ENCODE measurements at regions not wholly inside any gene's neighbourhood (a gene's known extent, or its start where the extent isn't known, plus 50 kb on each side); places are given as distances from the start of the nearest gene placed in this dataset.

GRCh38 chr7:28270536-28270935 lies 89.9 kb upstream of the JAZF1 start:
- H3K9me3 Mint-ChIP-seq: peaks cover 4 to 5% of the 10 kb centered on the region in 2 donors
- peak overlapping the region; percentile 65 for H3K27ac Mint-ChIP-seq
- peaks cover 19 to 33% of the 10 kb centered on the region in 2 donors for H3K4me1 Mint-ChIP-seq
- H3K4me3 Mint-ChIP-seq: no peak overlapping the region
- peaks cover 5 to 7% of the 10 kb centered on the region in 2 donors for H3K36me3 Mint-ChIP-seq
- peak; percentile 14 to 26 for ATAC-seq (replicated peaks)
- no peak for DNase-seq
- H3K27me3 Mint-ChIP-seq: no peaks in the 10 kb centered on the region

- peaks cover 4 to 5% of the 10 kb centered on the region in 2 donors for H3K9me3 Mint-ChIP-seq
- peak; percentile 16 for DNase-seq
- peaks cover 19 to 33% of the 10 kb centered on the region in 2 donors for H3K4me1 Mint-ChIP-seq
- peak overlapping the region; percentile 92 for H3K27ac Mint-ChIP-seq
- H3K27me3 Mint-ChIP-seq: peaks cover 0 to 5% of the 10 kb centered on the region in 2 donors
- H3K36me3 Mint-ChIP-seq: peaks cover 5 to 7% of the 10 kb centered on the region in 2 donors
- ATAC-seq (replicated peaks): peak; percentile 66 to 69
- H3K4me3 Mint-ChIP-seq: peak overlapping the region; percentile 70 to 82
Observed at GRCh38 chr7:28272461-28272877, 91.9 kb upstream of the JAZF1 start.

GRCh38 chr7:28276298-28276697 lies 95.7 kb upstream of the JAZF1 start:
- Mint-ChIP-seq H3K4me1 (peaks cover 4 to 11% of the 10 kb centered on the region in 2 donors), H3K36me3 (peaks cover 5 to 7% of the 10 kb centered on the region in 2 donors), H3K4me3 (no peak overlapping the region), H3K27ac (no peak overlapping the region), H3K27me3 (peaks cover 0 to 5% of the 10 kb centered on the region in 2 donors), H3K9me3 (peaks cover 3 to 4% of the 10 kb centered on the region in 2 donors)
- DNase-seq (no peak), ATAC-seq (replicated peaks) (no peak)

GRCh38 chr7:28277364-28277763 lies 96.8 kb upstream of the JAZF1 start:
- DNase-seq (no peak), ATAC-seq (replicated peaks) (no peak)
- no peak overlapping the region for H3K4me3 Mint-ChIP-seq

GRCh38 chr7:28277958-28278357 lies 97.4 kb upstream of the JAZF1 start:
- H3K4me3 Mint-ChIP-seq: no peak overlapping the region
- no peak for ATAC-seq (replicated peaks)
- peaks cover 3 to 4% of the 10 kb centered on the region in 2 donors for H3K36me3 Mint-ChIP-seq
- H3K27ac Mint-ChIP-seq: no peak overlapping the region
- peaks cover 3 to 4% of the 10 kb centered on the region in 2 donors for H3K9me3 Mint-ChIP-seq
- H3K27me3 Mint-ChIP-seq: peaks cover under 1 to 11% of the 10 kb centered on the region in 2 donors
- H3K4me1 Mint-ChIP-seq: no peaks in the 10 kb centered on the region
- no peak for DNase-seq

More at GRCh38 chr7:28277364-28277763, 96.8 kb upstream of the JAZF1 start:
- peaks cover 0 to 10% of the 10 kb centered on the region in 2 donors for H3K27me3 Mint-ChIP-seq
- H3K27ac Mint-ChIP-seq: no peak overlapping the region
- peaks cover 3 to 4% of the 10 kb centered on the region in 2 donors for H3K9me3 Mint-ChIP-seq
- peaks cover 5 to 7% of the 10 kb centered on the region in 2 donors for H3K36me3 Mint-ChIP-seq
- peaks cover 3 to 4% of the 10 kb centered on the region in 2 donors for H3K4me1 Mint-ChIP-seq

- Mint-ChIP-seq H3K4me1 (no peaks in the 10 kb centered on the region), H3K36me3 (no peaks in the 10 kb centered on the region), H3K9me3 (no peaks in the 10 kb centered on the region)
Observed at GRCh38 chr7:28280516-28280915, 99.9 kb upstream of the JAZF1 start.

GRCh38 chr7:28290496-28290895 lies 109.9 kb upstream of the JAZF1 start:
- Mint-ChIP-seq H3K36me3 (peaks cover 0 to 3% of the 10 kb centered on the region in 2 donors), H3K9me3 (peaks cover 4 to 10% of the 10 kb centered on the region in 2 donors), H3K4me3 (no peak overlapping the region), H3K27me3 (peaks cover 0 to 6% of the 10 kb centered on the region in 2 donors), H3K27ac (no peak overlapping the region), H3K4me1 (peaks cover 26 to 49% of the 10 kb centered on the region in 2 donors)
- ATAC-seq (replicated peaks): peak; percentile 59 to 66
- DNase-seq: no peak

More at GRCh38 chr7:28280516-28280915, 99.9 kb upstream of the JAZF1 start:
- peaks cover 3 to 11% of the 10 kb centered on the region in 2 donors for H3K27me3 Mint-ChIP-seq
- no peak overlapping the region for H3K27ac Mint-ChIP-seq
- H3K4me3 Mint-ChIP-seq: no peak overlapping the region
- no peak for ATAC-seq (replicated peaks)
- no peak for DNase-seq

- Mint-ChIP-seq H3K27me3 (no peaks in the 10 kb centered on the region), H3K4me3 (no peak overlapping the region), H3K4me1 (peaks cover 28 to 49% of the 10 kb centered on the region in 2 donors), H3K36me3 (peaks cover 0 to 3% of the 10 kb centered on the region in 2 donors), H3K27ac (no peak overlapping the region), H3K9me3 (peaks cover 4 to 10% of the 10 kb centered on the region in 2 donors)
- no peak for ATAC-seq (replicated peaks)
- DNase-seq: no peak
Observed at GRCh38 chr7:28291559-28291958, 111.0 kb upstream of the JAZF1 start.

- Mint-ChIP-seq H3K4me3 (no peak overlapping the region), H3K27ac (no peak overlapping the region), H3K9me3 (peaks cover 4 to 10% of the 10 kb centered on the region in 2 donors), H3K36me3 (peaks cover 0 to 3% of the 10 kb centered on the region in 2 donors), H3K27me3 (no peaks in the 10 kb centered on the region), H3K4me1 (peaks cover 30 to 54% of the 10 kb centered on the region in 2 donors)
- DNase-seq (no peak), ATAC-seq (replicated peaks) (peak; percentile 46 to 54)
Observed at GRCh38 chr7:28292834-28293526, 112.4 kb upstream of the JAZF1 start.

- Mint-ChIP-seq H3K36me3 (peaks cover 0 to 3% of the 10 kb centered on the region in 2 donors), H3K4me3 (no peak overlapping the region)
- ATAC-seq (replicated peaks): no peak
Observed at GRCh38 chr7:28293527-28293835, 112.9 kb upstream of the JAZF1 start.

GRCh38 chr7:28296571-28297483 lies 115.5 kb upstream of the CREB5 start:
- no peak overlapping the region for H3K27ac Mint-ChIP-seq
- no peaks in the 10 kb centered on the region for H3K27me3 Mint-ChIP-seq
- no peak overlapping the region for H3K4me3 Mint-ChIP-seq
- no peaks in the 10 kb centered on the region for H3K36me3 Mint-ChIP-seq
- peaks cover 15 to 31% of the 10 kb centered on the region in 2 donors for H3K4me1 Mint-ChIP-seq
- peaks cover 0 to 1% of the 10 kb centered on the region in 2 donors for H3K9me3 Mint-ChIP-seq
- DNase-seq (no peak), ATAC-seq (replicated peaks) (no peak)

More at GRCh38 chr7:28293527-28293835, 112.9 kb upstream of the JAZF1 start:
- DNase-seq: no peak
- Mint-ChIP-seq H3K27ac (no peak overlapping the region), H3K27me3 (no peaks in the 10 kb centered on the region), H3K9me3 (peaks cover 4 to 10% of the 10 kb centered on the region in 2 donors), H3K4me1 (peaks cover 29 to 59% of the 10 kb centered on the region in 2 donors)

- no peaks in the 10 kb centered on the region for H3K27me3 Mint-ChIP-seq
- no peaks in the 10 kb centered on the region for H3K9me3 Mint-ChIP-seq
- peak; percentile 93 to 95 for ATAC-seq (replicated peaks)
- no peak overlapping the region for H3K27ac Mint-ChIP-seq
- H3K36me3 Mint-ChIP-seq: no peaks in the 10 kb centered on the region
- H3K4me3 Mint-ChIP-seq: peak overlapping the region in 1 of 2 donors; percentile 27
- peaks cover 6 to 20% of the 10 kb centered on the region in 2 donors for H3K4me1 Mint-ChIP-seq
- peak; percentile 8 for DNase-seq
Observed at GRCh38 chr7:28297801-28298459, 114.4 kb upstream of the CREB5 start.

- H3K36me3 Mint-ChIP-seq: no peaks in the 10 kb centered on the region
- no peaks in the 10 kb centered on the region for H3K9me3 Mint-ChIP-seq
- no peaks in the 10 kb centered on the region for H3K27me3 Mint-ChIP-seq
- no peak overlapping the region for H3K27ac Mint-ChIP-seq
- ATAC-seq (replicated peaks) (no peak), DNase-seq (no peak)
- H3K4me3 Mint-ChIP-seq: no peak overlapping the region
- peaks cover 5 to 14% of the 10 kb centered on the region in 2 donors for H3K4me1 Mint-ChIP-seq
Observed at GRCh38 chr7:28298870-28299518, 113.3 kb upstream of the CREB5 start.
